ENCODE measurements at regions not wholly inside any gene's neighbourhood (a gene's known extent, or its start where the extent isn't known, plus 50 kb on each side); places are given as distances from the start of the nearest gene placed in this dataset.

GRCh38 chr14:40296821-40297220, 864.6 kb upstream of the FBXO33 start (continued):
- TF ChIP-seq POLR2A (IDR thresholded peaks at IDR 0.05; ENCODE audit: borderline replicate concordance, extremely low read depth, insufficient read depth, insufficient read length) = no peak
- TF ChIP-seq JUND (IDR thresholded peaks at IDR 0.05) = no peak
- no peak for TF ChIP-seq ZFX (IDR thresholded peaks at IDR 0.05)
- no peak for TF ChIP-seq ZNF274 (IDR thresholded peaks at IDR 0.05; ENCODE audit: low read depth, low read length)
- TF ChIP-seq SRF (IDR thresholded peaks at IDR 0.05; ENCODE audit: low read depth) = no peak
- TF ChIP-seq TCF7L2 (IDR thresholded peaks at IDR 0.05; ENCODE audit: borderline replicate concordance, extremely low read depth, insufficient read depth, insufficient read length) = no peak
- TF ChIP-seq EZH2phosphoT487 (IDR thresholded peaks at IDR 0.05; ENCODE audit: borderline replicate concordance) = no peak
- TF ChIP-seq ZBTB33 (IDR thresholded peaks at IDR 0.05; ENCODE audit: extremely low read depth, insufficient replicate concordance, low read length) = no peak
- no peak for TF ChIP-seq EZH2 (IDR thresholded peaks at IDR 0.05)
- no peak for TF ChIP-seq RAD21 (IDR thresholded peaks at IDR 0.05; ENCODE audit: low read depth)
- no peak for TF ChIP-seq FOSL1 (IDR thresholded peaks at IDR 0.05; ENCODE audit: low read depth)
- no peak for TF ChIP-seq ATF3 (IDR thresholded peaks at IDR 0.05)

- intact Hi-C loops (cut with micrococcal nuclease) = no loop called here
- Histone ChIP-seq H4K20me1 (ENCODE audit: insufficient read depth) (no peaks in the 10 kb centered on the region), H3K9ac (ENCODE audit: low read length) (no peak overlapping the region), H3K27me3 (ENCODE audit: insufficient read depth, low read length) (no peaks in the 10 kb centered on the region), H3K36me3 (ENCODE audit: control insufficient read depth in 1 of 2, insufficient read depth in 2 of 2, low read length in 2 of 2) (no peaks in the 10 kb centered on the region), H3K27ac (ENCODE audit: low read depth, low read length) (no peak overlapping the region), H3K9me3 (ENCODE audit: control insufficient read depth in 1 of 2, insufficient read depth in 1 of 2, low read depth in 1 of 2, low read length in 2 of 2) (no peaks in the 10 kb centered on the region), H2AFZ (ENCODE audit: low read depth, low read length, poor library complexity, severe bottlenecking) (no peak overlapping the region), H3K4me1 (ENCODE audit: control insufficient read depth in 1 of 2, insufficient read depth in 2 of 2, low read length in 2 of 2) (no peaks in the 10 kb centered on the region), H3K4me2 (ENCODE audit: low read length) (no peak overlapping the region), H3K9me2 (ENCODE audit: insufficient read depth) (no peaks in the 10 kb centered on the region), H3K79me2 (ENCODE audit: insufficient read depth, low read length) (no peaks in the 10 kb centered on the region), H3K4me3 (replicated peaks in 1 of 2; ENCODE audit: low read depth in 1 of 2, low read length in 2 of 2) (no peak overlapping the region)
- ATAC-seq (no peak), DNase-seq (ENCODE audit: low read depth, low spot score) (no peak)
- CTCF ChIA-PET = no interaction called here
- POLR2A ChIA-PET = no interaction called here
- RAD21 ChIA-PET (ENCODE audit: low non-redundant PET in 1 of 2, low total read pairs in 2 of 2, uncharacterized antibody in 2 of 2, unreplicated experiment in 2 of 2) = no interaction called here
- BruUV-seq (replicated peaks) = no TSS peak
- TF ChIP-seq POLR2AphosphoS5 (IDR thresholded peaks at IDR 0.05; ENCODE audit: low read depth, low read length) (no peak), SIN3A (IDR thresholded peaks at IDR 0.05; ENCODE audit: low read depth) (no peak), ELF1 (IDR thresholded peaks at IDR 0.05; ENCODE audit: borderline replicate concordance, low read depth) (no peak), CEBPB (IDR thresholded peaks at IDR 0.05; ENCODE audit: low read depth) (no peak), TCF7L2 (IDR thresholded peaks at IDR 0.05; ENCODE audit: borderline replicate concordance, extremely low read depth, insufficient read depth, insufficient read length) (no peak), ZBTB33 (IDR thresholded peaks at IDR 0.05; ENCODE audit: extremely low read depth, insufficient replicate concordance, low read length) (no peak), EGR1 (IDR thresholded peaks at IDR 0.05; ENCODE audit: low read depth) (no peak), JUND (IDR thresholded peaks at IDR 0.05) (no peak), CBX3 (IDR thresholded peaks at IDR 0.05; ENCODE audit: low read depth) (no peak), CTCF (IDR thresholded peaks at IDR 0.05 in 2 of 3, conservative IDR thresholded peaks at IDR 0.05 in 1 of 3; ENCODE audit: borderline replicate concordance in 1 of 3, insufficient read depth in 1 of 3, low read depth in 2 of 3, low read length in 2 of 3) (no peak), YY1 (IDR thresholded peaks at IDR 0.05; ENCODE audit: extremely low read depth, insufficient replicate concordance, low read depth, low read length) (no peak)
Observed at GRCh38 chr14:40292664-40293063, 860.4 kb upstream of the FBXO33 start.
